ENCODE measurements at regions not wholly inside any gene's neighbourhood (a gene's known extent, or its start where the extent isn't known, plus 50 kb on each side); places are given as distances from the start of the nearest gene placed in this dataset.
"Not testable (repeated sequence)": the region's sequence is repeated elsewhere in the genome, so short reads cannot be mapped to it uniquely, and the experiment has no call there.

- no peak for DNase-seq (ENCODE audit: low read depth, low spot score)
- TF ChIP-seq, protein P1, sequence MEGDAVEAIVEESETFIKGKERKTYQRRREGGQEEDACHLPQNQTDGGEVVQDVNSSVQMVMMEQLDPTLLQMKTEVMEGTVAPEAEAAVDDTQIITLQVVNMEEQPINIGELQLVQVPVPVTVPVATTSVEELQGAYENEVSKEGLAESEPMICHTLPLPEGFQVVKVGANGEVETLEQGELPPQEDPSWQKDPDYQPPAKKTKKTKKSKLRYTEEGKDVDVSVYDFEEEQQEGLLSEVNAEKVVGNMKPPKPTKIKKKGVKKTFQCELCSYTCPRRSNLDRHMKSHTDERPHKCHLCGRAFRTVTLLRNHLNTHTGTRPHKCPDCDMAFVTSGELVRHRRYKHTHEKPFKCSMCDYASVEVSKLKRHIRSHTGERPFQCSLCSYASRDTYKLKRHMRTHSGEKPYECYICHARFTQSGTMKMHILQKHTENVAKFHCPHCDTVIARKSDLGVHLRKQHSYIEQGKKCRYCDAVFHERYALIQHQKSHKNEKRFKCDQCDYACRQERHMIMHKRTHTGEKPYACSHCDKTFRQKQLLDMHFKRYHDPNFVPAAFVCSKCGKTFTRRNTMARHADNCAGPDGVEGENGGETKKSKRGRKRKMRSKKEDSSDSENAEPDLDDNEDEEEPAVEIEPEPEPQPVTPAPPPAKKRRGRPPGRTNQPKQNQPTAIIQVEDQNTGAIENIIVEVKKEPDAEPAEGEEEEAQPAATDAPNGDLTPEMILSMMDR (IDR thresholded peaks at IDR 0.05; ENCODE audit: insufficient read depth, low read length, missing control alignments): no peak
- H3K4me3 ChIP-seq (ENCODE audit: low read depth, low read length): no peak overlapping the region
- CTCF ChIA-PET: no interaction called here
- POLR2A ChIA-PET: no interaction called here
Measured at GRCh38 chr18:66894851-66895250, 291.0 kb upstream of the CDH19 start.

DNA sequence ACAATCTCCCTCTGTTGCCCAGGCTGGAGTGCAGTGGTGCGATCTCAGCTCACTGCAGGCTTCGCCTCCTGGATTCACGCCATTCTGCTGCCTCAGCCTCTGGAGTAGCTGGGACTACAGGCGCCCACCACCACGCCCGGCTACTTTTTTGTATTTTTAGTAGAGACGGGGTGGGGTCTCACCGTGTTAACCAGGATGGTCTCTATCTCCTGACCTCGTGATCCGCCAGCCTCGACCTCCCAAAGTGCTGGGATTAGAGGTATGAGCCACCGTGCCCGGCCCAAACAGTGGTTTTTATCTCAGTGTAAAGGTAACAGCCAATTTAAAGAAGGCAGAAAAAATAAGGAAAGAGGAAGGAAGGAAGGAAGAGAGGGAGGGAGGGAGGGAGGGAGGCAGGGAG, 288.5 kb upstream of the CDH19 start:
- H3K4me3 ChIP-seq (ENCODE audit: low read depth, low read length); POLR2A ChIA-PET; CTCF ChIA-PET; DNase-seq (ENCODE audit: low read depth, low spot score): not testable (repeated sequence)

- no peak overlapping the region for H3K4me3 ChIP-seq (ENCODE audit: low read depth, low read length)
- TF ChIP-seq, protein P1 (IDR thresholded peaks at IDR 0.05; ENCODE audit: insufficient read depth, low read length, missing control alignments): no peak
- ChIA-PET POLR2A (no interaction called here), CTCF (interaction anchor here (0.6 kb wide), 1 partner anchor 10 kb away, joined by 3 read pairs; no protein-coding TSS in a partner anchor)
- no peak for DNase-seq (ENCODE audit: low read depth, low spot score)
Measured at GRCh38 chr18:66874812-66875474, 271.1 kb upstream of the CDH19 start.

DNA sequence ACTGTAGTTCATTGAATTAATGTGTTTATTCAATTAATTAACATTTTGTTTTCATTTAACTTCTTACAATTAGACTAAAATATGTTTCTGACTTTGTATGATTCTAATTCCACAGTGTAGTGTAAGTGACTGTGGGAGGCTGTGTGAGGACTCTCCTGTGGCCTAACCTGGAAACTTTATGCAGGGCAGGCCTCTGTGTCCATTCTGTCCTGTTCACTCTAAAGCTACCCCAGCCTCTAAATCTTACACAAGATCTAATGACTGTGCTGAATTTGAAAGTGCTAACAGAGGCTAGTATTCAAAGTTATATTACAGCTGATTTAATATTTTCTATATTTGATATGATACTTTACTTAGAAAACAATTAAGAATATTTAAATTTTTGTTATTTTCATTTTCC, 270.5 kb upstream of the CDH19 start:
- POLR2A ChIA-PET: no interaction called here
- DNase-seq (ENCODE audit: low read depth, low spot score): no peak
- H3K4me3 ChIP-seq (ENCODE audit: low read depth, low read length): no peak overlapping the region
- TF ChIP-seq, protein P1 (IDR thresholded peaks at IDR 0.05; ENCODE audit: insufficient read depth, low read length, missing control alignments): no peak
- CTCF ChIA-PET: no interaction called here

DNA sequence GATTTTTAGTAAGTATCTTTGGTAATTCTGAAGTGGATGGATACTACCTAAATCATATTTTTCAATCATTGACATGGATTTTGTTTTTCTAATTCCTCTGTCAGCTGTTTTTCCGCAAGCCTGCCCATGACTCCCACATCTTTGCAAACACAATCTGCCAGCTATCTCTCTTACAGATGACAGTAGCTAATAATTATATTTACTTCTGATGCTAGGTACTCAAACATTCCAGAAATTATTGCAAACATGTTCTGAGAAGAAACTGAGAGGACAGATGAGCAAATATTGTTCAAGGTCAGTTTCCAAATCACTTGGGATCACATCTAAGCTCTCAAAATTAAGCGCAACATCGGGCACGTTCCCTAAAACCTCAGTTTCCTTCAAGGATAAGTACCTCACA, 270.0 kb upstream of the CDH19 start:
- POLR2A ChIA-PET: no interaction called here
- TF ChIP-seq, protein P1 (IDR thresholded peaks at IDR 0.05; ENCODE audit: insufficient read depth, low read length, missing control alignments): no peak
- CTCF ChIA-PET: no interaction called here
- DNase-seq (ENCODE audit: low read depth, low spot score): no peak
- no peak overlapping the region for H3K4me3 ChIP-seq (ENCODE audit: low read depth, low read length)

DNA sequence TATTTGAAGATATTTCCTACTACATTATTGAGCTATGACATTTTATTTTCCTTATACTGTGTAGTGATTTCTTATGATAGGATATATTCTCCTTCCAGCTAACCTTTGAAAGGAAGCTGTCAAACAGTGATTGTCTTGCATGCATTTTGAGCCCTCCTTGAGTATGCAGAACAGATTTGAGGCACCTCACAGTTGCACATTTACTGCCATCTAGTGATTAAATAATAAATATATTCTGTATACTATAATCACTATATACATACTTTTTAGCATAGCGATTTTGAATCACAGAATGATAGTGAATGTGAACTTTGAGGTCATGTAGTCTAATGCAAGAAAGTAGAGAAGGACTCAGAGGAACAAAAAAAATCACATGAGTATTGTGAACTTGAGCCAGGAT, 268.4 kb upstream of the CDH19 start:
- ChIA-PET CTCF (no interaction called here), POLR2A (no interaction called here)
- H3K4me3 ChIP-seq (ENCODE audit: low read depth, low read length): no peak overlapping the region
- no peak for DNase-seq (ENCODE audit: low read depth, low spot score)
- TF ChIP-seq, protein P1 (IDR thresholded peaks at IDR 0.05; ENCODE audit: insufficient read depth, low read length, missing control alignments): no peak

- ChIA-PET CTCF (no interaction called here), POLR2A (no interaction called here)
- TF ChIP-seq, protein P1 (IDR thresholded peaks at IDR 0.05; ENCODE audit: insufficient read depth, low read length, missing control alignments): no peak
Measured at GRCh38 chr18:66867653-66868052, 263.8 kb upstream of the CDH19 start.

DNA sequence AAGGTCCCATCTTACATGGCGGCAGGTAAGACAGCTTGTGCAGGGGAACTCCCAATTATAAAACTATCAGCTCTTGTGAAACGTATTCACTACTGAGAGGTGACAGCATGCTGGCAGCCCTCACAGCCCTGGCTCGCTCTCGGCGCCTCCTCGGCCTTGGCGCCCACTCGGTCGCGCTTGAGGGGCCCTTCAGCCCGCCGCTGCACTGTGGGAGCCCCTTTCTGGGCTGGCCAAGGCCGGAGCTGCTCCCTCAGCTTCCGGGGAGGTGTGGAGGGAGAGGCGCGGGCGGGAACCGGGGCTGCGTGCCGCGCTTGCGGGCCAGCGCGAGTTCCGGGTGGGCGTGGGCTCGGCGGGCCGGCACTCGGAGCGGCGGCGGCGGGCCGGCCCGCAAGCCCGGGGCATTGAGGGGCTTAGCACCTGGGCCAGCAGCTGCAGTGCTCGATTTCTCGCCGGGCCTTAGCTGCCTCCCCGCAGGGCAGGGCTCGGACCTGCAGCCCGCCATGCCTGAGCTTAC, 262.6 kb upstream of the CDH19 start:
- DNase-seq (ENCODE audit: low read depth, low spot score); H3K4me3 ChIP-seq (ENCODE audit: low read depth, low read length); POLR2A ChIA-PET; CTCF ChIA-PET: not testable (repeated sequence)

More at GRCh38 chr18:66867653-66868052, 263.8 kb upstream of the CDH19 start:
- DNase-seq (ENCODE audit: low read depth, low spot score): no peak
- no peak overlapping the region for H3K4me3 ChIP-seq (ENCODE audit: low read depth, low read length)
